ENCODE measurements at regions not wholly inside any gene's neighbourhood (a gene's known extent, or its start where the extent isn't known, plus 50 kb on each side); places are given as distances from the start of the nearest gene placed in this dataset.

GRCh38 chr7:113285411-113285810 lies 167.1 kb upstream of the SMIM30 start:
- Mint-ChIP-seq H3K36me3 (no peaks in the 10 kb centered on the region), H3K4me3 (no peak overlapping the region), H3K27me3 (ENCODE audit: low read depth) (peaks cover 3% of the 10 kb centered on the region; the same call in 1 of the 2 replicates), H3K27ac (no peak overlapping the region), H3K4me1 (no peaks in the 10 kb centered on the region), H3K9me3 (no peaks in the 10 kb centered on the region)
- ChIA-PET CTCF (no interaction called here), POLR2A (no interaction called here)
- ATAC-seq: no peak
- no peak for DNase-seq (ENCODE audit: low spot score)
- TF ChIP-seq ZNF423 (CRISPR knock-in tag; IDR thresholded peaks at IDR 0.05) (no peak), GRHL2 (CRISPR knock-in tag; IDR thresholded peaks at IDR 0.05; ENCODE audit: insufficient replicate concordance, severe bottlenecking) (no peak), MLX (CRISPR knock-in tag; IDR thresholded peaks at IDR 0.05) (no peak), HMGXB4 (CRISPR knock-in tag; IDR thresholded peaks at IDR 0.05) (no peak), ZNF281 (CRISPR knock-in tag; IDR thresholded peaks at IDR 0.05) (no peak), ETV6 (CRISPR knock-in tag; IDR thresholded peaks at IDR 0.05) (no peak), NFE2L1 (CRISPR knock-in tag; IDR thresholded peaks at IDR 0.05) (no peak), ZNF317 (CRISPR knock-in tag; IDR thresholded peaks at IDR 0.05; ENCODE audit: borderline replicate concordance, low read depth) (no peak)
- TF ChIP-seq, protein P1, sequence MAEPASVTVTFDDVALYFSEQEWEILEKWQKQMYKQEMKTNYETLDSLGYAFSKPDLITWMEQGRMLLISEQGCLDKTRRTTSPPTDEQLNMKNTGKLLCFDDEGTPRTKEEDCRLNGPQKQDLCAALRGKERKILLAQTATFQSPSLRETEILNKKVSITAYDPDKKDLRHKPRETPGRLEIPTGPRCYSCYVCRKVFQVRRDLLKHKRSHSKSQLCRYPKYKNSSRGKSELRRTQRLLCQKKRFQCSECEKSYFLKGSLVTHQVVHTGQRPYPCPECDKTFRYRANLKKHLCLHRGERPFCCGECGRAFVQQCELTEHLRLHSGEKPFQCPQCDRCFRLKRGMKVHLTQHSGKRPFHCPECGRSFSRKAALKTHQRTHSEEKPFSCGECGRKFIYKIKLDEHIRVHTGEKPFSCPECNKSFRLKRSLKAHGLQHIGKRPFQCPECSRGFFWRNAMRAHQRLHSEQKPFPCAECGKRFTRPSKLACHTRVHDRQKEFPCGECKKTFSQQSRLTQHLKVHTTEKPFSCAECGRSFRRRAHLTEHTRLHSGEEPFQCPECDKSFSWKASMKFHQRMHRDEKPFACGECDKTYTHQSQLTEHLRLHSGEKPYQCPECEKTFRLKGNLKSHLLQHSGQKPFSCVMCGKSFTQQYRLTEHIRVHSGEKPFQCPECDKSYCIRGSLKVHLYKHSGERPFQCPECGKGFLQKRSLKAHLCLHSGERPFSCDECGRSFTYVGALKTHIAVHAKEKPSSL (CRISPR knock-in tag; conservative IDR thresholded peaks at IDR 0.05): no peak

DNA sequence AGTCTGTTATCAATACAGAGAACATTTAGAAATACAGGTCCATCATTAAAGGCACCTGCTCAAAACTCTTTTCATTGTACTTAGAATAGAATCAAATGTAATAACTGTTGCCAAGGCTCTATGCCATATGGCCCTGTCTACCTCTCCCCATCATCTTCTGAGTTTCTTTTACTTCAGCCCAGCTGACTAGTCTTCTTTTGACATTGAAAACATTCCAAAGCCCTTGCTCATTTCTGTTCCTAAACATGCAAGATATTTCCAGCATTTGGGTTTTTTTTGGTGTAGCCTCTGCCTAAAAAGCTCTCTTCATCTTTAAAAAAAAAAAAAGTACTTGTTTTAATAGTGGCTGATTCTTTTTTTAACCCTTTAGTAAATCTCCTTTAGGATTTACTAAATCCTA lies 165.5 kb upstream of the SMIM30 start:
- Mint-ChIP-seq H3K36me3 (no peaks in the 10 kb centered on the region), H3K4me1 (no peaks in the 10 kb centered on the region), H3K27ac (no peak overlapping the region), H3K9me3 (no peaks in the 10 kb centered on the region), H3K27me3 (ENCODE audit: low read depth) (peaks cover 3% of the 10 kb centered on the region; the same call in 1 of the 2 replicates), H3K4me3 (no peak overlapping the region)
- DNase-seq (ENCODE audit: low spot score) (no peak), ATAC-seq (no peak)
- ChIA-PET CTCF (no interaction called here), POLR2A (no interaction called here)
- TF ChIP-seq FOXJ3 (CRISPR knock-in tag; IDR thresholded peaks at IDR 0.05; ENCODE audit: borderline replicate concordance): no peak
- TF ChIP-seq KAT7 (CRISPR knock-in tag; IDR thresholded peaks at IDR 0.05; ENCODE audit: borderline replicate concordance): no peak
- no peak for TF ChIP-seq HMGA2 (CRISPR knock-in tag; IDR thresholded peaks at IDR 0.05)
- no peak for TF ChIP-seq SMAD4 (CRISPR knock-in tag; IDR thresholded peaks at IDR 0.05)
- no peak for TF ChIP-seq ATF6 (CRISPR knock-in tag; IDR thresholded peaks at IDR 0.05)
- TF ChIP-seq, protein P2, sequence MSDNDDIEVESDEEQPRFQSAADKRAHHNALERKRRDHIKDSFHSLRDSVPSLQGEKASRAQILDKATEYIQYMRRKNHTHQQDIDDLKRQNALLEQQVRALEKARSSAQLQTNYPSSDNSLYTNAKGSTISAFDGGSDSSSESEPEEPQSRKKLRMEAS (CRISPR knock-in tag; IDR thresholded peaks at IDR 0.05): no peak
- TF ChIP-seq ZNF281 (CRISPR knock-in tag; IDR thresholded peaks at IDR 0.05): no peak
- no peak for TF ChIP-seq GTF2I (CRISPR knock-in tag; conservative IDR thresholded peaks at IDR 0.05)
- no peak for TF ChIP-seq RORB (CRISPR knock-in tag; IDR thresholded peaks at IDR 0.05)
- no peak for TF ChIP-seq ESRRA (CRISPR knock-in tag; IDR thresholded peaks at IDR 0.05; ENCODE audit: borderline replicate concordance)
- TF ChIP-seq PREB (CRISPR knock-in tag; IDR thresholded peaks at IDR 0.05; ENCODE audit: borderline replicate concordance): no peak
- no peak for TF ChIP-seq FOXP1 (CRISPR knock-in tag; IDR thresholded peaks at IDR 0.05; ENCODE audit: borderline replicate concordance)

Measured in WTC11 (cell line).